Activated T-helper 1 cell treated with anti-CD3 and anti-CD28 coated beads, Interleukin-2, amount 50 U/mL, for 16 hours (primary cell): ENCODE measurements at regions not wholly inside any gene's neighbourhood (a gene's known extent, or its start where the extent isn't known, plus 50 kb on each side); places are given as distances from the start of the nearest gene placed in this dataset.

Experiments
- DNase-seq, 2 donors: peaks; one replicate each; pipeline ENCODE4 v3.0.0-alpha.2; 2020; ENCODE audit warnings: low read depth in 1 of 2, low spot score in 1 of 2

DNA sequence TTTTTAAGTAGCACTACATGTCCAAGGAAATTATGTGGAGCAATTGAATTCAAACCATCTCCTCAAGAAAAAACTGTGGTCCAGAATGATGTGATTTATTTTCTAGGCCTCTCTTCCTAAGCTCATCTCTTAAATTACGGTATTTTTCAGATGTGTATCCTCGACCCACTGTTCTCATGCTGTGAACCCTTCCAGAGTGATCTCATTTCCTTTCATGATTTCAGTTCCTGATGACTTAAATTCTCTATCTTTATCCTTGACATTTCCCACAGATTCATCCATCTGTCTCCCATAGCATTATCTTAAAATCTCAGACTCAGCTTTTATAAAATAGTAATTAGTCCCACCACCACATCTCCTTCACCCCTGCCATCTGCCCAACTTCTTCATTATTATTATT is 117.6 kb upstream of the SPRY2 start:
- DNase-seq = no peak

- no peak for DNase-seq
Measured at GRCh38 chr13:80454245-80454644, 113.3 kb upstream of the SPRY2 start.

DNA sequence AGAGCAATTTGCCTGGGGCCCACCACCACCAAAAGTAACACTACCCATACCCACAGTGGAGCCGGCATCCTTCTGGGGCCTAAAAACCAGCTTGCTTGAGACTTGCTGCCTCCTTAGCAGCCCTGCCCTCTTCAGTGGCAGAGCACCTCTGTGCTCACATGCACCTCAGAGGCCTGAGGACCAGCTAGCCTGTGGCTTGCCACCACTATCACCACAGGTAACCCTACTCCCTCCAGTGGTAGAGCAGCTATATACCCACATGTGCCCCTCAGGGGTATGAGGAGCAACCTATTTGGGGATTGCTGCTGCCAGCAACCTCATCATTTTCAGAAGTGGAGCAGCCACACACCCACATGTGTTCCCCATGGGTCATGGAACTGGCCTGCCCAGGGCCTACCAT is 111.4 kb upstream of the SPRY2 start:
- DNase-seq = no peak

DNA sequence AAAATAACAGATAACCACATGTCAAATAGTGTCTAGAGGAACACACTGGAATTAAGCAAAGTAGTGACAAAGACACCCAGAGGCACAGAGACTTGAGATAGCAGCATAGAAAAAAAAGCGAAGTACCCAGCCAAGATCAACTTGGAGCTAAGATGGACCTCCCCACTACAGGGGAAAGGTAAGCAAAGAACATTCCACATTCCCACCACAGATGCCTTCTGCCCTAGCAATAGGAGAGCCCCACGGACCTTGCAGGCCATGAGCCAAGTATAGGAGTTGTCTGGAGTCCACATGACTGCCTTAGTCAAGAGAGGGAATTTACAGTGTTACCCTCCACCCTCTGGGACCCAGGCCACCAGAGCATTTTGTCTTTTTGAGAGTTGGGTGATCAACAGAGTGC is 110.7 kb upstream of the SPRY2 start:
- no peak for DNase-seq

- no peak for DNase-seq
Measured at GRCh38 chr13:80450386-80450785, 109.5 kb upstream of the SPRY2 start.

GRCh38 chr13:80448725-80449124 is 107.8 kb upstream of the SPRY2 start:
- DNase-seq = no peak

- no peak for DNase-seq
Measured at GRCh38 chr13:80447747-80448146, 106.8 kb upstream of the SPRY2 start.

DNA sequence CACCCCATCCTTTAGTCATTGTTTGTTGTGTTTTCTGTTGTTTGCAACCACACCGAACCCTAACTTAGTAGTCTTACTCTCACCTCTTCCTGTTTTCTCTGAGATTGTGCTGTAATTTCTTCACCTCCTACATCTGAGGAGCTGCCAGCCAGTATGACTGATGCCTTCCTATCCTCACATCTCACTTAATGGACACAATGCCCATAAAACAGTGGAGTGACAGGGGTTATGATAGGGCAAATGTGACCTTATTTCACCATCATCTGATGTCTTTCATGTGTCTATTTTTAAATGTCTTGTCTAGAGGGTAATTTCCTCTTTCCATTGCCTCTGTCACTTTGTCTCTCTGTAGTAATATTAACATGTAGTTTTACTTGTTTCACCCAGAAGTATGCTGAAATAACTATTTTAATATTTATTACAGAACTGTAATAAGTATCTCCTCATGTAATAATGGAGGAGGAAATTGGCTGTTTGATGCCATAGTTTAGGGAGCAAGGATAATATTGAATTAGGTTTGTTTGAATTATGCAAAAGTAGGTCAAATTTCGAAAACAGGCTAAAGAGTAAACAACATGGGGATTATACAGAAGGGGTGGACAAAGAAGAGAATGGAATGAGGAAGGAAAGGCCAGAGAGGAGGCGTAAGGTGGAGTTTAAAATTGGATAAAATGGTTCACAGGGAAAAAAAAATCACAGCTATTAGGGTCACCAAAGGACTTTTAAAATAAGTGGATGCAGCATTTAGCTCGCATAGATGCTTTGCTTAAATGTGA is 103.5 kb upstream of the SPRY2 start:
- no peak for DNase-seq

DNA sequence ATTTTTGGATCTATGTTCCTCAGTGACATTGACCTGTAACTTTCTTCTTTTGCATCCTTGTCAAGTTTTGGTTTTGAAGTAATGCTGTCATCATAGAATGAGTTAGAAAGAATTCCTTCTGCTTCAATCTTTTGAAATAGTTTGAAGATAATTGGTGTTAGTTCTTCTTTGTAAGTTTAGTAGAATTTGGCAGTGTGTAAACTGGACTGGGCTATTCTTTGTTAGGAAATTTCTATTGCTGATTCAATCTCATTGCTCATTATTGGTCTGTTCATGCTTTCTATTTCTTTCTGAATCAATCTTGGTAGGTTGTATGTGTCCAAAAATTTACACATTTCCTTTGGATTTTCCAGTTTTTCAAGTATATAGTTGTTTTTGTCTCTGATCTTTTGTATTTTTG is 101.7 kb upstream of the SPRY2 start:
- DNase-seq = no peak

- no peak for DNase-seq
Measured at GRCh38 chr13:80441968-80442367, 101.0 kb upstream of the SPRY2 start.

DNA sequence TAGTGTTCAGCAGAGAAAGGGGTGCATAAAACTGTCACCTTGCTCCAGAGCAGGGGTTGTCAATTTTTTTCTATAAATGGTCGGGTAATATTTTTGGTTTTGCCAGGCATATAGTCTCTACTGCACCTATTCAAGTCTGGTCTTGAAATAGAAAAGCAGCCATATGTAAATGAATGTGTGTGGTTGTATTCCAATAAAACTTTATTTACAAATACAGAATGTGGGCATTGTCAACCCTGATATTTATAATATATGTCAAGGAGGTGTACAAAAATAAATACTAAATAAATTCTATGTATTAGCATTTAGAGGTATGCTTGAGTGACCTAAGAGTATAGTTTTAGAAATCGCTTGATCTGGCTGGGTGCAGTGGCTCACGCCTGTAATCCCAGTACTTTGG is 97.6 kb upstream of the SPRY2 start:
- no peak for DNase-seq

- no peak for DNase-seq
Measured at GRCh38 chr13:80437231-80437630, 96.3 kb upstream of the SPRY2 start.

DNA sequence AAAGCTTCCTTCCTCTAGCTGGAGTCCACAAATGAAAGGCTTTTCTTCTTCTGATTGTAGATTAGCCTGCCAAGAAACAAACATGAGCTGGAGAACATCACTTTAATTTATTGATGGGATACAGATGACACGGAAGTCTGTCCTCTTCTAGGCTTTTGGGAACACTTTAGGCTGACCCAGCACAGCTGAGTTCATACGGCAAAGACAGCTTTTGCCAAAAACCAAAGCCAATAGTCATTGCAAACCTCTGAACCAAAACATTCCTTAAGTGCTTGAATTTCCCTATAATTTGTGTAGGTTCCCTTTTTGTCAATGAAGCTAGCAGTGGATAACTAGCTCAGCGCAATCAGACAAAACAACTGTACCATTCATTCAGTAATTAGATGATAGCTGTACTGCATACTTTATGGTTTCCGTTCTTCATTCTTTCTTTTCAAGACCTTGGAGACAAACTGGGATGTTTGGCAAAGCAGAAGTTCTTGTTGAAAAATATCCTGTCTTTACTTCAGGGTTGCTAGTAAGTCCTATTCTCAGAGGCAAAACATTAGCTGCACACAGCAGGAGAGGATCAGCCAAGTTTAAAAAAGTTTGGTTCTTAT is 95.7 kb upstream of the SPRY2 start:
- no peak for DNase-seq

- DNase-seq = no peak
Measured at GRCh38 chr13:80430561-80430960, 89.6 kb upstream of the SPRY2 start.

DNA sequence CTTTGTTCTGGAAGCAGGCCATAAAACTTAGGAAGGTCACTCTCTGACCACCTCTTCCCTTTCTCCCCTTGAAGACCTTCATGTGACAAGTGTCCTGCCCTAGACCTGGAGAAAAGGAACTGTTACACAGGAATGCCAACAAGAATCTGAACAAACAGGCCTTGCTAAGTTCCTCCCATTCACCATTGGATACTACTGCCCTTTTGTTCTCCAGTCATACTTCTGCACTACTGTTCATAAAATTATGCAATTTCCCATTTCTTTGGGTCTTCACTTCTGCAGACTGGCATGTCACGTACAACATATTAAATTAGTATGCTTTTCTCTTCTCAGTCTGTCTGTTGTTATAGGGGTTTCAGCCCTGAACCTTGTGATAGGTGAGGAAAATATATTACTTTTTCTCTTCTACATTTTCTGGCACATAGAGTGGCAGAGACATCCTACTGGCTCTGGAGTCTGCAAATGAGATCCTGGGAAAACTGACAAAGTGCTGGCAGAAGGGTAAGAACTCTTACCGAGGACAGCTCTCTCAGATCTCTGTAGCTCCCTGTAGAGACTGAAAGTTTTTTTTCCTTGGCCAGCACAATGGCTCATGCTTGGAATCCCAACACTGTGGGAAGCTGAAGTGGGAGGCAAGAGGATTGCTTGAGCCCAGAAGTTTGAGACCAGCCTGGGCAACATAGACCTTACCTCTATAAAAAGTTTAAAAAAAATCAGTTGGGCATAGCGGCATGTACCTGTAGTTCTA is 87.6 kb upstream of the SPRY2 start:
- DNase-seq = no peak

DNA sequence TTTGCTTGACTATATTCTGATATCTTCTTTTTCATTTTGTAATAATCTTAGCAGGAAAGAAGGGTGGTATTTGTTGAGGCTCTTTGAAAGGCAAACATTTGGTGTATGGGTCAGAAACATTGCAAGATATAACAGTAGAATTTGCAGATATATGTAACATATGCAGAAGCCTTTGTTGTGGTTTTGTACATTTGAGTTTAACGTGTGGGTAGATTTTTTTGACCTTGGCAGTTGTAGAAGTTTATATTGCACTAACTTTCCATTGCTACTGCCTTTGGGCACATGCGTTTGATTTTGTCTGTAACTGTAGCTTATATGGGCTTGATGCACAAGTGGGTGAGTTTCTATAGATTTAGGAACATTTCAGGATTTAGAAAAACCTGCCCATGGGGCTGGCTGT is 78.5 kb upstream of the SPRY2 start:
- DNase-seq = no peak

GRCh38 chr13:80413611-80414010 is 72.7 kb upstream of the SPRY2 start:
- no peak for DNase-seq

DNA sequence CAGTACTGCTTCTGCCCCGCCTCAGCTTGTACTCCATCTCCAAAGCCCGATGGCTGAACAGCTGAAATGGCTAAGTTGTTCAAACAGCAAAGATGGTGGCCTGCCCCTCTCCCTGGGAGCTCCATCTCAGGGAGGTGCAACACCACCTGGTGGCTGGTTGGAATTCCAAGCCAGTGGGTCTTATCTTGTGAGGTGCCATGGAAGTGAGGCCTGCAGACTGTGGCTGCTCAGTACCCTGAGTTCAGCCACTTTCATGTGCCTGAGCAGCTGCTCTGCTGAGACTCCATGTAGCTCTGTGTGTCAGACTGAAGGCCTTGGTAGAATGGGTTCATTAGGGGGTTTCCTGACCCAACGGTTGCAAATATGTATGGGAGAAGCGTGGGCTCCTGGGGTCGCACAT is 67.3 kb upstream of the SPRY2 start:
- DNase-seq = no peak

DNA sequence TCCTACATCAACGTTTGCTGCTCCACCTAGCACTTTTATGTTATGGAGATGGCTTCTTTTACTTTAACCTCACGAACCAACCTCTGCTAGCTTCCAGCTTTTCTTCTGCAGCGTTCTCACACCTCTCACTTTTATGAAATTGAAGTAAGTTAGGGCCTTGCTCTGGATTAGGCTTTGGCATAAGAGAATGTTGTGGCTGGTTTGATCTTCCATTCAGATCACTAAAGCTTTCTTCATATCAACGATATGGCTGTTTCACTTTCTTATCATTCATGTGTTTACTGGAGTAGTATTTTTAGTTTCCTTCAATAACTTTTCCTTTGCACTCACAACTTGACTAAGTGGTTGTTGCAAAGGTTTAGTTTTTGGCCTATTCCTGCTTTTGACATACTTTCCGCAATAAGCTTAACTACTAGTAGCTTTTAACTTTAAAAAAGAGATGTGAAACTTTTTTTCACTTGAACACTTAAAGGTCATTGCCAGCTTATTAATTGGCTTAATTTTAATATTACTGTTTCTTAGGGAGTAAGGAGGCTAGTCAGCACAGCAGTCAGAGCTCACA is 60.0 kb upstream of the SPRY2 start:
- DNase-seq = no peak

DNA sequence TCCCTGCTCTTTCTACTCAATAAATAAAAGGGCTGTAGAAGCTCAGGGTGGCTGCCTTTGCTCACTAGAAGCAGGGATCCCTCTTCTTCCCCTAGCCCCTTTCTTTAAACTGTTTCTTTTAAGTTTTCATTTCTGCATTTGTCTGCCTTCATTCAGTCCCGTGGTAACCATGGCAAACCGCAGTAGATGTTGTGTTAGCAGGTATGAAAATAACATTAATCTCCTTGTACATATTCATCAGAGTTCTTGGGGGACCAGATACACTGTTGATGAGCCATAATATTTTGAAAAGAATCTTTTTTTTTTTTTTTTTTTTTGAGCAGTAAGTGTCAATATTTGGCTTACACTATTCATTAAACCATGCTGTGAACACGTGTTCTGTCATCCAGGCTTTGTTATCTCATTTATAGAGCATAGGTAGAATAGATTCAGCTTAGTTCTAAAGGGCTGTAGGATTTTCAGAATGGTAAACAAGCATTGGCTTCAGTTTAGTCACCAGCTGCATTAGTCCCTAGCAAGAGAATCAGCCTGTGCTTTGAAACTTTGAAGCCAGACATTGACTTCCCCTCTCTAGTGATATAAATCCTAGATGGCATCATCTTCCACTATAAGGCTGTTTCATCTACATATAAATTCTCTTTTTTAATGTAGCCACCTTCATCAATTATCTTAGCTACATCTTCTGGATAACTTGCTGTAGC is 59.4 kb upstream of the SPRY2 start:
- no peak for DNase-seq

- no peak for DNase-seq
Measured at GRCh38 chr13:80399340-80400163, 58.6 kb upstream of the SPRY2 start.
